ENCODE measurements at regions not wholly inside any gene's neighbourhood (a gene's known extent, or its start where the extent isn't known, plus 50 kb on each side); places are given as distances from the start of the nearest gene placed in this dataset.

DNA sequence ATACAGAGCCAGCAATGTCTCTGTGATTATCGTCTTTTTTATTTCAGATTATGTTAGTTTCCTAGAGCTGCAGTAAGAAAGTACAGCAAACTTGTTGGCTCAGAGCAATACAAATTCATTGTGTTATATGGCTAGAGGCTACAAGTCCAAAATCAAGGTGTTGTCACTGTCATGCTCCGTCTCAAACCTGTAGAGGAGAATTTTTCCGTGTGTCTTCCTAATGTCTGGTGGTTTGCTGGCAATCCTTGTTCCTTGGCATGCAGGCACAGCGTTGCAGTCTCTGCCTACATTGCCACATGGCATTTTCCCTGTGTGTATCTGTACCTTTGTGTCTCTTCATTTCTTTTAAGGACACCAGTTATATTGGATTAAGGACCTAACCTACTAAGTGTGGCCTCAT, 244.4 kb downstream of the LRRIQ3 start:
- 87% methylated on average over 4 of the region's 4 CpGs for WGBS (ENCODE audit: insufficient coverage)
- Mint-ChIP-seq H3K27me3 (ENCODE audit: low read depth in 2 of 2) (no peaks in the 10 kb centered on the region), H3K9me3 (peaks cover 22 to 26% of the 10 kb centered on the region in 2 donors), H3K36me3 (no peaks in the 10 kb centered on the region), H3K4me1 (no peaks in the 10 kb centered on the region), H3K4me3 (no peak overlapping the region), H3K27ac (no peak overlapping the region)
- TF ChIP-seq, protein P1, sequence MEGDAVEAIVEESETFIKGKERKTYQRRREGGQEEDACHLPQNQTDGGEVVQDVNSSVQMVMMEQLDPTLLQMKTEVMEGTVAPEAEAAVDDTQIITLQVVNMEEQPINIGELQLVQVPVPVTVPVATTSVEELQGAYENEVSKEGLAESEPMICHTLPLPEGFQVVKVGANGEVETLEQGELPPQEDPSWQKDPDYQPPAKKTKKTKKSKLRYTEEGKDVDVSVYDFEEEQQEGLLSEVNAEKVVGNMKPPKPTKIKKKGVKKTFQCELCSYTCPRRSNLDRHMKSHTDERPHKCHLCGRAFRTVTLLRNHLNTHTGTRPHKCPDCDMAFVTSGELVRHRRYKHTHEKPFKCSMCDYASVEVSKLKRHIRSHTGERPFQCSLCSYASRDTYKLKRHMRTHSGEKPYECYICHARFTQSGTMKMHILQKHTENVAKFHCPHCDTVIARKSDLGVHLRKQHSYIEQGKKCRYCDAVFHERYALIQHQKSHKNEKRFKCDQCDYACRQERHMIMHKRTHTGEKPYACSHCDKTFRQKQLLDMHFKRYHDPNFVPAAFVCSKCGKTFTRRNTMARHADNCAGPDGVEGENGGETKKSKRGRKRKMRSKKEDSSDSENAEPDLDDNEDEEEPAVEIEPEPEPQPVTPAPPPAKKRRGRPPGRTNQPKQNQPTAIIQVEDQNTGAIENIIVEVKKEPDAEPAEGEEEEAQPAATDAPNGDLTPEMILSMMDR (IDR thresholded peaks at IDR 0.05), result no peak
- Histone ChIP-seq H3K27me3 (ENCODE audit: control insufficient read depth, insufficient read depth, low read length) (no peaks in the 10 kb centered on the region), H3K4me1 (ENCODE audit: control insufficient read depth, insufficient read depth, low read length) (no peaks in the 10 kb centered on the region), H3K9me3 (ENCODE audit: control insufficient read depth, insufficient read depth, low read length) (no peaks in the 10 kb centered on the region), H3K4me3 (ENCODE audit: low read length) (no peak overlapping the region), H3K36me3 (ENCODE audit: control insufficient read depth, insufficient read depth, low read length) (no peaks in the 10 kb centered on the region), H3K27ac (ENCODE audit: low read length) (no peak overlapping the region)
- DNase-seq (no peak), ATAC-seq (no peak)
- intact Hi-C loops (cut with micrococcal nuclease), result no loop called here

DNA sequence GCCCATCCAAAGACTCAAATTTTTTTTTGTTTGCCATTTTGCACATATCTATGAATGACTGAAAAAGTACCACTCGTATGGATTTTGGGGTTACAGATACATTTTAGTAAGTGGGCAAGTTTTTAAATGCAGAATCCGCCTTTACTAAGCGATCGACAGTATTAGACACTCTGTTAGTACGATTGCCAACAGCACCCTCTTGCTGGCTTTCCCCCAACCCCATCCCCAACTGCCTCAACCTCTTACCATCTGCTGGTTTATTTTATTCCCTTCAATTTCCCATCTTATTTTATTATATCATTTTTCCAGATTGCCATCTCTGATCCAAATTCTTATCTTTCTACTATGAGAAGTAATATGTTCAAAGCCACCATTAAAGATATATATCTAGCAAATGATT, 244.8 kb downstream of the LRRIQ3 start:
- no peaks in the 10 kb centered on the region for H3K4me1 ChIP-seq (ENCODE audit: control insufficient read depth, insufficient read depth, low read length)
- H3K9me3 ChIP-seq (ENCODE audit: control insufficient read depth, insufficient read depth, low read length), result no peaks in the 10 kb centered on the region
- ATAC-seq, result no peak
- H3K27ac Mint-ChIP-seq, result no peak overlapping the region
- no peaks in the 10 kb centered on the region for H3K27me3 Mint-ChIP-seq (ENCODE audit: low read depth in 2 of 2)
- H3K36me3 Mint-ChIP-seq, result no peaks in the 10 kb centered on the region
- H3K4me1 Mint-ChIP-seq, result no peaks in the 10 kb centered on the region
- intact Hi-C loops (cut with micrococcal nuclease), result no loop called here
- H3K9me3 Mint-ChIP-seq, result peaks cover 22 to 26% of the 10 kb centered on the region in 2 donors
- H3K27ac ChIP-seq (ENCODE audit: low read length), result no peak overlapping the region
- no peaks in the 10 kb centered on the region for H3K36me3 ChIP-seq (ENCODE audit: control insufficient read depth, insufficient read depth, low read length)
- no peak for DNase-seq
- H3K27me3 ChIP-seq (ENCODE audit: control insufficient read depth, insufficient read depth, low read length), result no peaks in the 10 kb centered on the region
- 87% methylated on average over 5 of the region's 5 CpGs for WGBS (ENCODE audit: insufficient coverage)
- TF ChIP-seq, protein P1 (IDR thresholded peaks at IDR 0.05), result no peak
- H3K4me3 ChIP-seq (ENCODE audit: low read length), result no peak overlapping the region
- no peak overlapping the region for H3K4me3 Mint-ChIP-seq

DNA sequence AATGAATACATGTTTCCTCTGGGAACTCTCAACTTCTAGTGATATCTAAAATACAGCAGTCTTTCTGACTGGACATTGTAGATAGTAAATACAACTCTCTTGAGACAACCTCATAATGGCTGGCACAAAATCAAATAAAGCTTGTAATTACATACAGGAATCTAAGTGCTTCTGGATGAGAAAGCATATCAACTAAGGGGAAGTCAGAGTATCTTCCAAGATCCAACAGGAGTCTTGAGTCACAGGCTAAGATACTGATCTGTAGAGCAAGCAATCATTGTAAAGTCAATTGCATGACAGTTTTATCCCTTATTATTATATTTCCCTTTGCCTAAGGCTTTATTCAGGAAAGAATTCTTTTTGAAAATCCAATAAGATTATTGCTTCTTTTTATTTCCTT, 249.9 kb downstream of the LRRIQ3 start:
- DNase-seq (no peak), ATAC-seq (no peak)
- Mint-ChIP-seq H3K36me3 (no peaks in the 10 kb centered on the region), H3K27ac (no peak overlapping the region), H3K4me1 (no peaks in the 10 kb centered on the region), H3K27me3 (ENCODE audit: low read depth in 2 of 2) (no peaks in the 10 kb centered on the region), H3K9me3 (peaks cover 16 to 17% of the 10 kb centered on the region in 2 donors), H3K4me3 (no peak overlapping the region)
- H3K27ac ChIP-seq (ENCODE audit: low read length), result no peak overlapping the region
- H3K4me1 ChIP-seq (ENCODE audit: control insufficient read depth, insufficient read depth, low read length), result no peaks in the 10 kb centered on the region
- no peaks in the 10 kb centered on the region for H3K36me3 ChIP-seq (ENCODE audit: control insufficient read depth, insufficient read depth, low read length)
- intact Hi-C loops (cut with micrococcal nuclease), result no loop called here
- H3K4me3 ChIP-seq (ENCODE audit: low read length), result no peak overlapping the region
- no peaks in the 10 kb centered on the region for H3K9me3 ChIP-seq (ENCODE audit: control insufficient read depth, insufficient read depth, low read length)
- TF ChIP-seq, protein P1 (IDR thresholded peaks at IDR 0.05), result no peak
- H3K27me3 ChIP-seq (ENCODE audit: control insufficient read depth, insufficient read depth, low read length), result no peaks in the 10 kb centered on the region

DNA sequence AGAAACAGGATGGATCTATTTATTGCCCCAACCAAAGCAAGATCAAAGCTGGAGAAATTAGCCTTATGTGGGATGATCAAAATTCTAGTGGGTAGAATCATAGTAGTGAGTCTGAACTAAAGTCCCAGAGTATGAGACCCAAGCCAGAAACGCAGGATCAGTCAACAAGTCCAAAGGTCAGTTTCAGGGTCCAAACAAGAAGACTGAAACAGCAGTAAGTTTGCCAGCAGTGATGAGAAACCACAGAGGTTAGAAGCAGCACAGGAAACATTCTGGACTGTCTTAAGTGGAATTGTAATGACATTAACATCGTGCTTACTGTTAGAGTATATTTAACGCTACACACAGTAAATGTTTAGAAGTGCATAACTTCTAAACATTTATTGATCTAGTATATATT, 251.0 kb downstream of the LRRIQ3 start:
- no peaks in the 10 kb centered on the region for H3K36me3 ChIP-seq (ENCODE audit: control insufficient read depth, insufficient read depth, low read length)
- TF ChIP-seq, protein P1 (IDR thresholded peaks at IDR 0.05), result no peak
- no peak overlapping the region for H3K4me3 Mint-ChIP-seq
- H3K4me1 Mint-ChIP-seq, result no peaks in the 10 kb centered on the region
- WGBS (ENCODE audit: insufficient coverage), result 90% methylated on average over 1 of the region's 3 CpGs
- DNase-seq, result no peak
- H3K9me3 Mint-ChIP-seq, result peaks cover 15 to 16% of the 10 kb centered on the region in 2 donors
- H3K27ac ChIP-seq (ENCODE audit: low read length), result no peak overlapping the region
- no peaks in the 10 kb centered on the region for H3K36me3 Mint-ChIP-seq
- no peak for ATAC-seq
- no peaks in the 10 kb centered on the region for H3K27me3 Mint-ChIP-seq (ENCODE audit: low read depth in 2 of 2)
- H3K27ac Mint-ChIP-seq, result no peak overlapping the region
- H3K4me3 ChIP-seq (ENCODE audit: low read length), result no peak overlapping the region
- no peaks in the 10 kb centered on the region for H3K27me3 ChIP-seq (ENCODE audit: control insufficient read depth, insufficient read depth, low read length)
- no peaks in the 10 kb centered on the region for H3K9me3 ChIP-seq (ENCODE audit: control insufficient read depth, insufficient read depth, low read length)
- no peaks in the 10 kb centered on the region for H3K4me1 ChIP-seq (ENCODE audit: control insufficient read depth, insufficient read depth, low read length)
- intact Hi-C loops (cut with micrococcal nuclease), result no loop called here

Measured in natural killer cell (primary cell).